ENCODE measurements at regions not wholly inside any gene's neighbourhood (a gene's known extent, or its start where the extent isn't known, plus 50 kb on each side); places are given as distances from the start of the nearest gene placed in this dataset.

DNA sequence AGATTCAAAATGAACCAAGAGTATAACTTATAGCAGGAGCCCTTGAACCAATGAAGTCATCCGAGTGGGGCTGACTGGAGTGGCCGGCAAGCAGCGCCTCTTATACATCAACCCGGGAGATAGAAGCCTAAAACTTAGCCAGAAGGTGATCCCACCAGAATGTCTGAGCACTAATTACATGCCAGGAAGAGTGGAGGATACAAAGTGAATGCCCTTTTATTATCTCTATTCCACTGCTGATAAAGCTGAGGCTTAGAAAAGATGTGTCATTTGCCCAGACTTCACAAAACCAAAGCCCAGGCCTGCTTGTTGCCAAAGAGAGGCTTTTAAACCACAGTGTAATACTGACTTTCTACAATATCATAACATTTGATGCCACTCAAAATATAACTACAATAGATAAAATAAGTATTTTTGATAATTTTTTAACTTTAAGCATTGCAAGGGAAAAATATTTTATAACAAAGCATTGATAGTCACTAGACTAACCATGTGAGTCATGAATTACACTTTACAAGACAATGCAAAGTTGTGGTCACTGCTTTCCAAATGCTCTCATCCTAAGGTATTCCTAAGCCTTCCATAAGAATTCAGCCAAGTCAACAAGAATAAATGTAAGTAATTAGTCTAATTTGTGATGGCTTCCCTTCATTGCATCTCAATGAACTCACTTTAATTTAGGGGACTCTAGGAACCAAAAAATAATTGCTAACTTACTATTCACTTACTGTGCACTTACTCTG lies 58.6 kb upstream of the ARID5B start:
- Histone ChIP-seq H3K9me3 (no peaks in the 10 kb centered on the region), H3K27ac (no peak overlapping the region), H3K4me1 (peaks cover 0 to 15% (median 1%) of the 10 kb centered on the region in 4 donors), H3K4me3 (no peak overlapping the region), H3K36me3 (no peaks in the 10 kb centered on the region), H3K27me3 (no peaks in the 10 kb centered on the region)
- DNase-seq: no peak
- intact Hi-C loops (cut with DNase I; ENCODE audit: low total_unique reads): no loop called here
- no peak for TF ChIP-seq CTCF (IDR thresholded peaks at IDR 0.05)

- Histone ChIP-seq H3K36me3 (no peaks in the 10 kb centered on the region), H3K4me3 (no peak overlapping the region), H3K4me1 (peaks cover 0 to 10% (median 1%) of the 10 kb centered on the region in 4 donors), H3K27ac (no peak overlapping the region), H3K9me3 (no peaks in the 10 kb centered on the region), H3K27me3 (no peaks in the 10 kb centered on the region)
- DNase-seq: no peak
- no peak for TF ChIP-seq CTCF (IDR thresholded peaks at IDR 0.05)
- intact Hi-C loops (cut with DNase I; ENCODE audit: low total_unique reads): no loop called here
Measured at GRCh38 chr10:61844116-61844822, 57.2 kb upstream of the ARID5B start.

DNA sequence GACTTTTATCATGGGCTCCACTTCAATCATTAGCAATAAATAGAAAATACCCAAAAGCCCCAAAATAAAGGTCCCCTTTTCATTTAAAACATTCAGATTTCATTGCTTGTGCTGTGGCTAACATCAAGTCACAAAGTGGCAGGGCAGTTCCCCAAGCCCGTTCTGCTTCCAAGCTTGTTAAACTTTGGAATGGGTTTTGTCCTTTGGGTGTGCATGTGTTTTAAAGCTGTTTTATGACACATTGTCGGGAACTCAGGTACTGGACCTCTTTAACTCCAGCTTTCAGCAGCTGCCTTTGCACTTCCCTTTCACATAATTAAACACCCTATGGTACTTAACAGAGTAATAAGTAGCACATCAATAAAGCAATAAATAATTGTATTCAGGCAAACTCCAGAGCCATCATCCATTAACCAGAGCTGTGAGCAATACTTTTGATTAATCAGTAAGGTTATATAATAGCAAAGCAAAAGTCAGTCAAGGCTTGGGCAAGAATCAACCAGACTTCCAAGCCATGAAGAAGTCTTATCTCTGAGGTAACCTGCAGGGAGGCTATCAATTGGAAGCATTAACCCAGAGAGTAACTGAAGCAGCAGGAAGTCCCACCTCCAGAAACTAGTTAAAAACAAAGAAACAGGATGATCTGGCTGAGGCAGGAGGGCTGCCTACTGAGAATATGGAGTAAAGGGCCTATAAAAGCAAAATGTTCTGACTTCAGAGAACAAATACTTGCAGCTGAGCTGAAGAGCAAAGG lies 56.1 kb upstream of the ARID5B start:
- TF ChIP-seq CTCF (IDR thresholded peaks at IDR 0.05): no peak
- Histone ChIP-seq H3K27ac (no peak overlapping the region), H3K27me3 (no peaks in the 10 kb centered on the region), H3K9me3 (no peaks in the 10 kb centered on the region), H3K4me3 (no peak overlapping the region), H3K36me3 (no peaks in the 10 kb centered on the region), H3K4me1 (peaks cover 0 to 1% (median 0%) of the 10 kb centered on the region in 4 donors)
- DNase-seq: no peak
- intact Hi-C loops (cut with DNase I; ENCODE audit: low total_unique reads): no loop called here

GRCh38 chr10:61845950-61846268 lies 55.6 kb upstream of the ARID5B start:
- Histone ChIP-seq H3K36me3 (no peaks in the 10 kb centered on the region), H3K9me3 (no peaks in the 10 kb centered on the region), H3K4me1 (no peaks in the 10 kb centered on the region), H3K27me3 (no peaks in the 10 kb centered on the region), H3K27ac (no peak overlapping the region), H3K4me3 (no peak overlapping the region)
- no peak for DNase-seq
- TF ChIP-seq CTCF (IDR thresholded peaks at IDR 0.05): no peak
- intact Hi-C loops (cut with DNase I; ENCODE audit: low total_unique reads): no loop called here

GRCh38 chr10:61846370-61847031 lies 55.0 kb upstream of the ARID5B start:
- Histone ChIP-seq H3K27ac (no peak overlapping the region), H3K4me3 (no peak overlapping the region), H3K4me1 (no peaks in the 10 kb centered on the region), H3K27me3 (no peaks in the 10 kb centered on the region), H3K9me3 (no peaks in the 10 kb centered on the region), H3K36me3 (no peaks in the 10 kb centered on the region)
- DNase-seq: no peak
- no peak for TF ChIP-seq CTCF (IDR thresholded peaks at IDR 0.05)
- intact Hi-C loops (cut with DNase I; ENCODE audit: low total_unique reads): no loop called here
